Keratinocyte (primary cell): ENCODE measurements at regions not wholly inside any gene's neighbourhood (a gene's known extent, or its start where the extent isn't known, plus 50 kb on each side); places are given as distances from the start of the nearest gene placed in this dataset.

Experiments used
- DNase-seq: peaks from one replicate; pipeline ENCODE4 v3.0.0-alpha.2; 2011; ENCODE audit warnings: low read depth, missing footprints, low spot score
- FAIRE-seq: peaks from 2 replicates; lab custom pipeline; 2011; peaks lifted over from hg19 to GRCh38; lab: Jason Lieb, UNC
- H2AFZ ChIP-seq: 2 replicates; pipeline ENCODE4 v1.6.0; 2012; ENCODE audit warnings: low read length, control low read depth, inconsistent platforms; ENCODE audit not compliant: control insufficient read depth
- H3K27ac ChIP-seq: 2 replicates; pipeline ENCODE4 v1.5.1; 2011; ENCODE audit warnings: low read length; ENCODE audit not compliant: control insufficient read depth, insufficient read depth
- H3K27me3 ChIP-seq: 3 replicates; pipeline ENCODE4 v1.6.0; 2011; ENCODE audit warnings: low read length; ENCODE audit not compliant: control insufficient read depth, insufficient read depth; ENCODE audit errors: extremely low read depth
- H3K36me3 ChIP-seq, 2 experiments: 2 replicates in 1 of 2; 3 replicates in 1 of 2; pipeline ENCODE4 v1.5.1; 2011; ENCODE audit warnings: low read length in 2 of 2, mild to moderate bottlenecking in 1 of 2; ENCODE audit not compliant: control insufficient read depth in 2 of 2, insufficient read depth in 2 of 2; ENCODE audit errors: extremely low read depth in 1 of 2
- H3K4me1 ChIP-seq: 3 replicates; pipeline ENCODE4 v1.5.1; 2011; ENCODE audit warnings: low read length; ENCODE audit not compliant: control insufficient read depth, insufficient read depth; ENCODE audit errors: extremely low read depth
- H3K4me2 ChIP-seq: 3 replicates; pipeline ENCODE4 v1.6.0; 2011; ENCODE audit warnings: low read depth, low read length; ENCODE audit not compliant: control insufficient read depth, insufficient read depth; ENCODE audit errors: extremely low read depth
- H3K4me3 ChIP-seq, 3 experiments: fragments of 200-600 bp in 1 of 3; sonication (generic) in 1 of 3; 2 replicates in 2 of 3; 3 replicates in 1 of 3; pipeline ENCODE4 v1.5.1; 2011 to 2016; ENCODE audit warnings: low read length in 3 of 3, mild to moderate bottlenecking in 3 of 3, control low read depth in 2 of 3, inconsistent platforms in 1 of 3, low read depth in 1 of 3, mixed read lengths in 1 of 3, mixed run types in 1 of 3, moderate library complexity in 1 of 3; ENCODE audit not compliant: control insufficient read depth in 2 of 3, insufficient read depth in 2 of 3; ENCODE audit errors: extremely low read depth in 1 of 3
- H3K79me2 ChIP-seq: 2 replicates; pipeline ENCODE4 v1.6.0; 2012; ENCODE audit warnings: low read length; ENCODE audit not compliant: control insufficient read depth, insufficient read depth
- H3K9ac ChIP-seq: 3 replicates; pipeline ENCODE4 v1.6.0; 2011; ENCODE audit warnings: low read length; ENCODE audit not compliant: control insufficient read depth, insufficient read depth; ENCODE audit errors: extremely low read depth
- H3K9me1 ChIP-seq: 3 replicates; pipeline ENCODE4 v1.6.0; 2011; ENCODE audit warnings: low read length; ENCODE audit not compliant: control insufficient read depth, insufficient read depth; ENCODE audit errors: extremely low read depth
- H3K9me3 ChIP-seq: 2 replicates; pipeline ENCODE4 v1.5.1; 2012; ENCODE audit warnings: low read depth, low read length; ENCODE audit not compliant: control insufficient read depth
- H4K20me1 ChIP-seq: 3 replicates; pipeline ENCODE4 v1.6.0; 2011; ENCODE audit warnings: low read length; ENCODE audit not compliant: control insufficient read depth, insufficient read depth; ENCODE audit errors: extremely low read depth
- CTCF ChIP-seq, 3 experiments: IDR thresholded peaks in 1 of 3; conservative IDR thresholded peaks in 1 of 3; optimal IDR thresholded peaks in 1 of 3; 2 replicates in 2 of 3; 3 replicates in 1 of 3; pipeline versions ENCODE3 to v1.5.1; 2011; ENCODE audit warnings: low read length in 3 of 3, mild to moderate bottlenecking in 3 of 3, moderate library complexity in 2 of 3, control low read depth in 1 of 3, inconsistent platforms in 1 of 3; ENCODE audit not compliant: insufficient read depth in 2 of 3; ENCODE audit errors: extremely low read depth in 1 of 3
- EZH2 ChIP-seq: IDR thresholded peaks from one replicate; pipeline ENCODE4 v1.6.1; 2012; ENCODE audit warnings: inconsistent platforms, mild to moderate bottlenecking, low read length, moderate library complexity
- dilution Hi-C: fragments of 300-500 bp; cut with MboI; formaldehyde crosslinking; loops from one replicate; pipeline ENCODE4 v1.7.0; 2020; ENCODE audit warnings: low sequenced_read_pairs; ENCODE audit not compliant: extremely low pct_ligation_motif_present

DNA sequence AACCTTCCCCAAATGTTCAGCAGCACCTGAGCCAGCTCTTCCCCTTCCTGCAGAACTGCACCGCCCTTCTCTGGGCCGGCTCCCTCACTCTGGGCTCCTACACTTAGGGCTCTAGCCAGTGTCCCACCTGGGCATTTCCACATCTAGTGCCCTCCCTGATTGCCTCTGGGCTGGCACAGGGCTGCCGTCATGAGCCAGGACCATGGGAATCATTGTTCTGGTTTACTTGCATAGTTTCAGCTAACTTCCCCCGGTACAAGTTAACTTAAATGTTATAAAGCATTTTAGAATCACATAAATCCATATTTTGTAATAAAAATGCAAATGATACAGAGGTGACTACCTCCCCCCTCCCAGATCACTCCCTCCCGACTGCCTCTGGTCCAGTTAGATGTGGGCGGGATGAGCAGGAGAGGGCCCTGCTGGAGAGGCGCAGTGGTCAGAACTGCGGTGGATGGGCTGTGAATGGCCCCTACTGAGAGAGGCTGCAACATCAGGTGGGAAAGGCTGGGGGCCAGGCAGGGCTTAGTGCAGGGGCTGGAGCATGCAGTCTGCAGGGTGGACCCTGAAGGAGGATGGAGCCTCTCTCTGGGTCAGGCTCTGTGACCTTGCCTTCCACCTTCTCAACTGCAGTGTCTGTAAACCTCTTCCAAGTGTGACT, 371.4 kb upstream of the C1orf174 start:
- Histone ChIP-seq H3K4me3 (no peak overlapping the region), H3K36me3 (no peaks in the 10 kb centered on the region), H3K9me3 (peaks cover 5% of the 10 kb centered on the region), H3K9ac (no peak overlapping the region), H3K27me3 (no peaks in the 10 kb centered on the region), H3K79me2 (no peaks in the 10 kb centered on the region), H3K4me2 (no peak overlapping the region), H3K9me1 (no peaks in the 10 kb centered on the region), H3K4me1 (no peaks in the 10 kb centered on the region), H4K20me1 (no peaks in the 10 kb centered on the region), H2AFZ (no peak overlapping the region), H3K27ac (no peak overlapping the region)
- TF ChIP-seq EZH2, result no peak
- no peak for TF ChIP-seq CTCF (optimal IDR thresholded peaks at IDR 0.05 in 1 of 3, IDR thresholded peaks at IDR 0.05 in 1 of 3, conservative IDR thresholded peaks at IDR 0.05 in 1 of 3; ENCODE audit: extremely low read depth in 1 of 3, insufficient read depth in 2 of 3, low read length in 3 of 3)
- FAIRE-seq, result no peak
- no peak for DNase-seq
- dilution Hi-C loops, result no loop called here

- no peaks in the 10 kb centered on the region for H3K36me3 ChIP-seq
- no peak overlapping the region for H3K27ac ChIP-seq
- no peak for TF ChIP-seq CTCF (optimal IDR thresholded peaks at IDR 0.05 in 1 of 3, IDR thresholded peaks at IDR 0.05 in 1 of 3, conservative IDR thresholded peaks at IDR 0.05 in 1 of 3; ENCODE audit: extremely low read depth in 1 of 3, insufficient read depth in 2 of 3, low read length in 3 of 3)
- no peak for TF ChIP-seq EZH2
- H3K4me2 ChIP-seq, result no peak overlapping the region
- H3K9me1 ChIP-seq, result no peaks in the 10 kb centered on the region
- H3K27me3 ChIP-seq, result no peaks in the 10 kb centered on the region
- H3K4me1 ChIP-seq, result no peaks in the 10 kb centered on the region
- dilution Hi-C loops, result no loop called here
- FAIRE-seq (no peak), DNase-seq (no peak)
- H3K9ac ChIP-seq, result no peak overlapping the region
- H2AFZ ChIP-seq, result no peak overlapping the region
- H3K79me2 ChIP-seq, result no peaks in the 10 kb centered on the region
- no peaks in the 10 kb centered on the region for H4K20me1 ChIP-seq
- no peak overlapping the region for H3K4me3 ChIP-seq
- H3K9me3 ChIP-seq, result peaks cover 5% of the 10 kb centered on the region
These were observed 372.5 kb upstream of the C1orf174 start for GRCh38 chr1:4272568-4272967.
